LHCN-M2 (cell line): ENCODE measurements at regions not wholly inside any gene's neighbourhood (a gene's known extent, or its start where the extent isn't known, plus 50 kb on each side); places are given as distances from the start of the nearest gene placed in this dataset.

Source experiments
- DNase-seq: peaks from one replicate; pipeline ENCODE4 v3.0.0-alpha.2; 2012; ENCODE audit warnings: low read depth

GRCh38 chr19:31706691-31707620, 357.7 kb upstream of the TSHZ3 start:
- DNase-seq = no peak

GRCh38 chr19:31708520-31708919, 359.3 kb upstream of the TSHZ3 start:
- no peak for DNase-seq

- DNase-seq = no peak
Observed at GRCh38 chr19:31709476-31709875, 360.2 kb upstream of the TSHZ3 start.

- peak; percentile 40 for DNase-seq
Observed at GRCh38 chr19:31715249-31715945, 366.2 kb upstream of the TSHZ3 start.

DNA sequence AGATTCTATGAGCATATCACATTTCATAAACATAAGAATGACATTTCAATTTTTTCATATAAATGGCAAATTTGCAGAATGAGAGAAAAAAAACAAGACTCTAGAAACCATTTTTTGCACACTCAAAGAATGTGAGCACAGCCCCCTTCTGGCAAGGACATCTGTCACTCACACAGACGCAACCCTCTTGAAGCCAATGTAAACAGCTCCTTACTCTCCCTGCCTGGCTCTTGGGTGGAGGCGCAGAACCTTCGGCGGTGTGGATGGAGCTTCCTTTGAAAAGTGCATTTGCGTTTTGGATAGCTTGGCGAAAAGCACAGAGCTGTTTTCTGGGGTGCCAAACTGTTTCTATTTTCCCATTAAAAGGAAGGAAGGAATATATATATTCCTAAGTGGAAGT, 367.6 kb upstream of the TSHZ3 start:
- DNase-seq = no peak

DNA sequence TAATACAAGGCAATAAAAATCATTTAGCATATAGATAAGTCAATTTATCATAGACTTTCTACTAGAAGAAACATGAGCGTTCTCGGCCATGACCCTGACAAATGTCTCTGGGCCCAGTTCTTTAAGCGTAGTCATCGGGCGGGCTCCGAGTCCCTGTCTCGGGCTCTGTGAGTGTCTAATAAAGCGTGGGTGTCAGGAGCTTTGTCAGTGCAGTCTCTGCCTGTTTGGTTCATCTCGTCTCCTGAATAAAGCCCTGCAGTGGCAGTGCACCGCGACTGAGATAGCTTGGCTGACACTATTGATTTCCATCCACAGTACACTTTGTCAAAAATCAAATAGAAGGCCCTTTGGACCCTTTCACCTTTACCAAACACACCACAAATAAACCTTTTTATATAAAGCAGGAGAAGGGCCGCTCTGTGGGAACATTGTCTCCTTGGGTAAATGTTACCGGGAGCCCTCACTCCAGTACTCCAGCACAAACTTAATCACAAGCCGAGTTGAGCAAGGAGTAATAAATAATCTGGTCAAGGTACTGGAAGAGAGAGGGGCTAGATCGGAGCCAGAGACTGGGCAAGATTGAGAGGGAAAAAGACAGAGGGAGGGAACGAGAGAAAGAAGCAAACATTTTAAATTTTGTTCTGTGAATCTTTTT, 368.2 kb upstream of the TSHZ3 start:
- no peak for DNase-seq

GRCh38 chr19:31718032-31718431, 368.8 kb upstream of the TSHZ3 start:
- DNase-seq = peak; percentile 13

DNA sequence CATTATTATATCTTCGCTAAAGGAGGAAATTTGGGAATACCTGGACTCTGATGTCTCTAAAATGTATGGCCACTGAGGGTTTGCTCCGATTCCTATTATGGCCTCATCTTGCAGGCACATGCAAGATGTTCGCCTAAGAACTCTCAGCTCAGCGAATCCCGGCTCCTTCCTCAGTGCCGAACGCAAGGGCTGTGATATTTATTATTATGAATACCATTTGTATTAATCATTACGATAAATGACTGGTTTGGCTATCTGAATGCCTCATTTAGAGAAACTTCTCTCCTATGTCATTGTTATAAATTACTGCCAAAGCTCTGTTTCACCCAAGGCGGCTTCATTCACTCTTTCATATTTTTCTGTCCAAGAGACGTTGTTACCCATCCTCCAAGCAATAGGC, 369.7 kb upstream of the TSHZ3 start:
- DNase-seq = no peak

DNA sequence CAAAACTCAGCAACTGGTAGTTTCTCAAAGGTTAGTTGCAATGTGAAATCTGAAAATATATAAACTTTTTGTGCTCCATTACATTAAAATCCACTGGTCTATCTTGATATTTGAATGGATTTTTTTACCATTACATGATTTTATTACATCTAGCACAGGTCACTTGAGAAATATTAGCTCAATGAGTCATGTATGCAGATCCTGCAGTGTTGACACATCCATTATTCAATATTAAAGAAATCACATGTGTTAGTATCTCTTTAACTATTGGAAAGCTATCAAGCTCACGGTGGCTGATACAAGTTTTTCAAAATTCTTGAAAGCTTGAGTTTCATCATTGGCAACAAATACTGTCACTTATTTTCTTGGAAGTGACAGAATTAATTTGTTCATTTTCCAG, 373.9 kb upstream of the TSHZ3 start:
- no peak for DNase-seq

DNA sequence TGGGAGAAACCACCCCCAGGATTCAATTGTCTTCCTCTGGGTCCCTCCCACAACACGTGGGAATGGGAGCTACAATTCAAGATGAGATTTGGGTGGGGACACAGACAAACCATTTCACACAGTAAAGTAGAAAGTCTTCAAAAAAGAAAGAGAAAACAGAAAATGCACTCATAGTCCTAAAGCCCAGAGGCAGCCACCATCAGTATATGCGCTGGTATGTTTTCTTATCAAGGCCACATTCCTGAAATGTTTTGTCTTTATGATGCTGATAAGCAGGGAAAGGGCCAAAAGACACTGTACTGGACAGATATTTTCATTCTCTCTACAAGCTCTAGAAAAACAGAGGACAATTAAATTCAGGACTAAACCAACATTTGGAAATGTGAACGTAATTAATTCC, 375.8 kb upstream of the TSHZ3 start:
- no peak for DNase-seq

GRCh38 chr19:31727536-31727935, 378.3 kb upstream of the TSHZ3 start:
- DNase-seq = no peak

DNA sequence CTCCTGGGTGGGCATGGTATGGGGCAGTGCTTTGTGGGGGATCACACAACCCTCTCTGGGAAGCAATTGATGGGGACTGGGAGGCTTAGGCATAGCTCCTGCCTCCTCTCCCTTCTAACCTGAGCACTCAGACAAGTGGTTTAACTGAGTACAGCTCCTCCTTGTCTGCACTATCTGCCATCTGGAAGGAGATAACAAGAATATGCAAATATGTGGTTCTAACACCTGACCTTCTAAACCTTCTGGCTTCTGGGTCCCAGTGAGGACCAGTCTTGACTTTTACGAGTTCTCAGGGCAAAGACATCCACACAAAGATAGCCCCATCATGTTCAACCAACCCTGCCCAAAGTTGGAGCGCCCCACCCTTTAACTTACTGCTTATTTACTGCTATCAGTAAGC, 381.0 kb upstream of the TSHZ3 start:
- DNase-seq = no peak

DNA sequence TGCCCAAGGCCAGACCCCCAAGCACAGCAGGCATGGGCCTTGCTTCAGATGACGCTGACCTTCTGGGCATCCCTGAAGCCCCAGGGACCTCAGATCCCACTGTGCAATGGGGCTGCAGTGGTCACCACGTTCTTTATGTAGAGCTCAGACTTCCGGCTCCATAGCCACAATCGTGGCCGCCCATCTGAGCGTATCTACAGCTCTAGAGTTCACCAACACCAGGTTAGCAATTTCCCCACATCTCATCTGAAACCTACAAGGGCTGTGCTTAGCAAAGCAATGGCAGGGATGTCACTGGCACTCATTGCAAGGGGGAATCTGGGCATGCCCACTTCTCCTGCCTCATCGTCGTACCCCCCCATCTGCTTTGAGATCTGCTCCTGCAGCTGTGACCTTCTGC, 384.4 kb upstream of the TSHZ3 start:
- DNase-seq = no peak

DNA sequence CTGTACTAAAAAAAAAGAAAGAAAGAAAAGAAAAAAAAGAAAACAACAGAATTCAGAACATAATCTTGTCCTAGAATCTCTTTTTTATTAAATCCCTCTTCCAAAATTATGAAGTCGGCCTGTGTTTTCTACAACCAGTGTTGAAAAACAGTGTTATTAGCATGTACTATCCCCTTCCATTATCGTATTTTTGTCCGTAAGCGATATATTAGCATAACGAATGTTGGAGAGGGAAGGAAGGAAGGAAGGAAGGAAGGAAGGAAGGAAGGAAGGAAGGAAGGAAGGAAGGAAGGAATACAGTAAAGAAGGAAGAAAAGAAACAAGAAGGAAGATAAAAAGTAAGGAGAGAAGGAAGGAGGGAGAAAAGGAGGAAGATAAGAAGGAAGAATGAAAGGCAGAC, 393.0 kb upstream of the TSHZ3 start:
- no peak for DNase-seq

DNA sequence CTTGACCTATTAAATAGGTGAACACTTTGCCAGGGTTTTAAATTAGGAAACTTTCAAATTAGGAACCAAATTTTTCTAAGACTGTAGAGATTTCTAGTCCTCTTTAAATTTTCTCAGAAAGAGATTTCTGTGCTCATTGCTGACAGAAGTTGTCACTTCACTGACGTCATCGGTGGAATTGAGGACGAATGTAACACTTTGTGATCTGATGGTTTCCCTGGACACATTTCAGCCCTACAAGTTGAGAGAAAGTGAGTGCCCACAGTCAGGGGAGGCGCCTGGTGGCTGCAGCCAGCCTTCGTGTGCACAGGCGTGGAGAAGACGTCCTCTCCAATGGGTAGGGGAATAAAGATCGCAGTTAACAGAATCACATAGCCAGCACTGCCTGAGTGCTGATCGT, 396.5 kb upstream of the TSHZ3 start:
- DNase-seq = no peak

DNA sequence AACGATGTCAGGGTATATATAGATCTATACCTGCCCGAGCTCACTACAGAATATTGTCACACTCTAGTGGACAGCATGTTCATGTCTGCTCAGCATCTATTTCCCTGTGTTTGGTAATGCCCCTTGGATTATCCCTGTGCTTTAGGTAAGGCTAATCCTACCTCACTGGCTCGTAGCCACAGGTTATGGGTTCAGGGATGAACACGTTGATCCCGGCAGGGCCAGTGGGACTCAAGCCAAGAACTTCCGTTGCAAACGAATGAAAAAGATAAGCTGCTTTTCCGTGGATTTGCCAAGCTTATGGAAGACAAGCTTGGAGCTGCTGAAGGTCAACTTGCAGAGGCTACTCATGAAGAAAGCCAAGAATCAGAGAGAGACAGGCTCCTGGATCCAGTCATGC, 400.0 kb upstream of the TSHZ3 start:
- no peak for DNase-seq

DNA sequence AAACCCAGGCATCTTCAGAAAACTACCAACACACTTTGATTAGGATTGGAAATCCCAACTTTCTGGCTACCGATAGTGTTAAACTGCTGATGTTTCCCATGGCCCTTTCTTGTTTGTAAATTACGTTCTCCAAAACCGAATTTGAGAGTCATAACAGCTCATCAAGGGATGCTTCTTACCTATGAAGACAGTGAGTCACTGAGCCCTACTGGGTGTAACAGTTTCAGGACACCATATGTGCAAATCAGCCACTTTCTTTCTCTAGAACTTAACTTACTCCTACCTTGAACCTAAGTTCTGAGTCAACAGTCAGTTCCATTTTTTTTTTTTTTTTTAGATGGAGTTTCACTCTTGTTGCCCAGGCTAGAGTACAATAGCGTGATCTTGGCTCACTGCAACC, 410.1 kb upstream of the TSHZ3 start:
- DNase-seq = no peak

- DNase-seq = no peak
Observed at GRCh38 chr19:31761281-31761913, 412.2 kb upstream of the TSHZ3 start.

DNA sequence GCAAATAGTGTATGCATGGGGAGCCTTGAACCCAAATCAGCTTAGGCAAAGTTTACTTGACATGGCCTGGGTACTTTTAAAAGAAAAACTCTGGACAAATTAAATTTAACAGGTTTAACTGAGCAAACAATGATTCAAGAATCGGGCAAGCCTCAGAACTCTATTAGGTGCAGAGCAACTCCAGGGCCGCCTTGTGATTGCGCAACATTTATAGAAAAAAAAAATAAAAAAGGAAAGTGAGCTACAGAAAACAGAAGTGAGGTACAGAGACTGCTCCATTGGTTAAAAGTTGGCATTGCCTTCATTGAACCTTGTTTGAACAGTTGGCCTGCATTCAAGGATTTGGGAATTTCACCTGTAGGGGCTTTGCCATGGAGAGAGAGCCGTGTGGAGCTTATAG, 421.0 kb upstream of the TSHZ3 start:
- no peak for DNase-seq

DNA sequence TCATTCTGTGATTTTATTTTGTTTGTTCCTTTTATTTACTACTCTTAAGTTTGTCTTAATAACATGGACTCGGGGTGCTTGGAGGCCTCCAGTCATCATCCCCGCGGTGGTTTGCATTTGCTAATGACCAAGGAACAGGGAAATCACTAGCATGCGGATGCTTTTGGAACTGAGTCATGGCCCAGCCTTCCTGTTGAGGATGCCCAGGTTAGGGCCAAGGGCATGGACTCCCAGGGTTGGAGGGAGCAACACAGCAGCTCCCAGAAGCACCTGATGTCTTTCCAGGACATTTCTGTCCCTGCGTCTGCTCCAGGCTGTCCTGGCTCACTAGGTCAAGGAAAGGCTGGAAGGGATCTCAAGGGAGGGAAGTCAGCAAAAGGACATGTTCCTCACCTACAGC, 423.7 kb upstream of the TSHZ3 start:
- DNase-seq = no peak

DNA sequence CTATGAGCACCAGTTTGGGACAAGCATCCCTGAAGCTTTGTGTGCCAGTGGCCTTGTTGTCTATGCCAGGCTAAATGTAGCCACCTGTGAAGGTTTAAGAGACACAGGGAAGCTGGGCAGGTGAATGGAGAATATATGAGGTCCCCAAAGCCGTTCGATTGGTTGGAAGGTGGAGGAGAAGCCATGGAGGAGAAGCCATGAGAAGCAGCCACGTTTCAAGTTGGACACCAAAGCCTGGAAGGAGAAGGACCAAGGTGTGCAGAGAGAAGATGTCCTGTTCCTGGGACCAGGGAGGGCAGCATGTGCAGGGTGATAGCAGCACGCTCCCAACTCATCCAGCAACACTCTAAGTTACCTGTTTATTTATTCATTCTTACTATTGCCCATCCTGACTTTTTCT, 432.3 kb upstream of the TSHZ3 start:
- no peak for DNase-seq

GRCh38 chr19:31783592-31783991, 434.4 kb upstream of the TSHZ3 start:
- DNase-seq = no peak
